Astrocyte (in vitro differentiated cells and primary cell): ENCODE measurements at regions not wholly inside any gene's neighbourhood (a gene's known extent, or its start where the extent isn't known, plus 50 kb on each side); places are given as distances from the start of the nearest gene placed in this dataset.

Experiments used
- DNase-seq: peaks from one replicate; pipeline ENCODE4 v3.0.0-alpha.2; 2010; ENCODE audit warnings: low read depth
- FAIRE-seq: peaks from 2 replicates; lab custom pipeline; 2011; peaks lifted over from hg19 to GRCh38; lab: Jason Lieb, UNC
- H2AFZ ChIP-seq: 2 replicates; pipeline ENCODE4 v1.6.0; 2012; ENCODE audit warnings: low read depth, low read length, inconsistent platforms
- H3K27ac ChIP-seq: 2 replicates; pipeline ENCODE4 v1.5.1; 2011; ENCODE audit warnings: low read depth, low read length, inconsistent platforms
- H3K27me3 ChIP-seq: 2 replicates; pipeline ENCODE4 v1.6.0; 2011; ENCODE audit warnings: low read length, inconsistent platforms; ENCODE audit not compliant: insufficient read depth
- H3K36me3 ChIP-seq: 2 replicates; pipeline ENCODE4 v1.5.1; 2011; ENCODE audit warnings: low read length, inconsistent platforms; ENCODE audit not compliant: insufficient read depth
- H3K4me1 ChIP-seq: 2 replicates; pipeline ENCODE4 v1.5.1; 2011; ENCODE audit warnings: low read length, inconsistent platforms; ENCODE audit not compliant: insufficient read depth
- H3K4me2 ChIP-seq: 2 replicates; pipeline ENCODE4 v1.6.0; 2012; ENCODE audit warnings: low read length, inconsistent platforms
- H3K4me3 ChIP-seq: 2 replicates; pipeline ENCODE4 v1.5.1; 2011; ENCODE audit warnings: low read depth, mild to moderate bottlenecking, low read length, inconsistent platforms; ENCODE audit not compliant: insufficient read depth
- H3K79me2 ChIP-seq: 2 replicates; pipeline ENCODE4 v1.6.0; 2012; ENCODE audit warnings: mild to moderate bottlenecking, low read length, inconsistent platforms; ENCODE audit not compliant: insufficient read depth
- H3K9ac ChIP-seq: 2 replicates; pipeline ENCODE4 v1.6.0; 2012; ENCODE audit warnings: mild to moderate bottlenecking, low read length, inconsistent platforms
- H3K9me3 ChIP-seq: 2 replicates; pipeline ENCODE4 v1.5.1; 2012; ENCODE audit warnings: low read depth, mild to moderate bottlenecking, low read length, inconsistent platforms; ENCODE audit not compliant: insufficient read depth
- H4K20me1 ChIP-seq: 2 replicates; pipeline ENCODE4 v1.6.0; 2012; ENCODE audit warnings: low read length, inconsistent platforms; ENCODE audit not compliant: insufficient read depth
- H3K27ac Mint-ChIP-seq: one replicate; pipeline ENCODE4 v1.8.0; 2021; ENCODE audit warnings: mild to moderate bottlenecking, mixed read lengths; ENCODE audit not compliant: unreplicated experiment
- H3K27me3 Mint-ChIP-seq: one replicate; pipeline ENCODE4 v1.8.0; 2021; ENCODE audit warnings: low read depth, mixed read lengths; ENCODE audit not compliant: unreplicated experiment
- H3K36me3 Mint-ChIP-seq: one replicate; pipeline ENCODE4 v1.8.0; 2021; ENCODE audit warnings: low read depth, mixed read lengths; ENCODE audit not compliant: unreplicated experiment
- H3K4me1 Mint-ChIP-seq: one replicate; pipeline ENCODE4 v1.8.0; 2021; ENCODE audit warnings: low read depth, mixed read lengths; ENCODE audit not compliant: unreplicated experiment
- H3K4me3 Mint-ChIP-seq: one replicate; pipeline ENCODE4 v1.8.0; 2021; ENCODE audit warnings: mild to moderate bottlenecking, moderate library complexity, mixed read lengths; ENCODE audit not compliant: unreplicated experiment
- H3K9me3 Mint-ChIP-seq: one replicate; pipeline ENCODE4 v1.8.0; 2021; ENCODE audit warnings: mild to moderate bottlenecking, mixed read lengths; ENCODE audit not compliant: unreplicated experiment
- CTCF ChIP-seq: IDR thresholded peaks from 2 replicates; pipeline ENCODE4 v1.5.1; 2011; ENCODE audit warnings: low read depth, mild to moderate bottlenecking, inconsistent platforms, low read length, moderate library complexity; ENCODE audit not compliant: insufficient read depth
- EZH2 ChIP-seq: IDR thresholded peaks from 2 replicates; pipeline ENCODE4 v1.6.1; 2012; ENCODE audit warnings: mild to moderate bottlenecking, low read length, inconsistent platforms; ENCODE audit not compliant: insufficient read depth

- Mint-ChIP-seq H3K4me3 (no peak overlapping the region), H3K36me3 (peaks cover 1% of the 10 kb centered on the region)
- TF ChIP-seq CTCF (no peak), EZH2 (no peak)
These were observed 214.9 kb upstream of the DMRT1 start for GRCh38 chr9:626596-626995.

GRCh38 chr9:627336-627970 lies 214.0 kb upstream of the DMRT1 start:
- no peaks in the 10 kb centered on the region for H4K20me1 ChIP-seq
- no peak overlapping the region for H3K4me3 Mint-ChIP-seq
- H3K27ac Mint-ChIP-seq: no peak overlapping the region
- no peaks in the 10 kb centered on the region for H3K9me3 Mint-ChIP-seq
- no peaks in the 10 kb centered on the region for H3K36me3 ChIP-seq
- H3K4me3 ChIP-seq: no peak overlapping the region
- TF ChIP-seq CTCF: no peak
- no peak for TF ChIP-seq EZH2
- peaks cover 8% of the 10 kb centered on the region for H3K4me1 ChIP-seq
- H3K9me3 ChIP-seq: no peaks in the 10 kb centered on the region
- peaks cover 3% of the 10 kb centered on the region for H3K36me3 Mint-ChIP-seq
- H3K79me2 ChIP-seq: no peaks in the 10 kb centered on the region
- H3K27ac ChIP-seq: no peak overlapping the region
- DNase-seq (no peak), FAIRE-seq (no peak)
- no peaks in the 10 kb centered on the region for H3K27me3 ChIP-seq
- no peak overlapping the region for H3K9ac ChIP-seq
- no peak overlapping the region for H2AFZ ChIP-seq
- H3K4me2 ChIP-seq: no peak overlapping the region
- H3K27me3 Mint-ChIP-seq: no peaks in the 10 kb centered on the region
- peaks cover 8% of the 10 kb centered on the region for H3K4me1 Mint-ChIP-seq

More at GRCh38 chr9:626596-626995, 214.9 kb upstream of the DMRT1 start:
- FAIRE-seq (no peak), DNase-seq (no peak)
- Histone ChIP-seq H3K79me2 (no peaks in the 10 kb centered on the region), H3K4me2 (no peak overlapping the region), H3K27ac (no peak overlapping the region), H3K4me1 (peaks cover 6% of the 10 kb centered on the region), H4K20me1 (no peaks in the 10 kb centered on the region), H2AFZ (peak overlapping the region; percentile 9), H3K9ac (no peak overlapping the region), H3K36me3 (no peaks in the 10 kb centered on the region), H3K27me3 (no peaks in the 10 kb centered on the region), H3K4me3 (no peak overlapping the region), H3K9me3 (no peaks in the 10 kb centered on the region)
- H3K27me3 Mint-ChIP-seq: no peaks in the 10 kb centered on the region
- H3K27ac Mint-ChIP-seq: no peak overlapping the region
- peaks cover 7% of the 10 kb centered on the region for H3K4me1 Mint-ChIP-seq
- H3K9me3 Mint-ChIP-seq: no peaks in the 10 kb centered on the region

- Mint-ChIP-seq H3K4me1 (peaks cover 8% of the 10 kb centered on the region), H3K4me3 (no peak overlapping the region)
These were observed 212.4 kb upstream of the DMRT1 start for GRCh38 chr9:629146-629545.

More at GRCh38 chr9:629146-629545, 212.4 kb upstream of the DMRT1 start:
- no peaks in the 10 kb centered on the region for H3K27me3 Mint-ChIP-seq
- Histone ChIP-seq H3K4me1 (peaks cover 8% of the 10 kb centered on the region), H3K27ac (no peak overlapping the region), H3K27me3 (no peaks in the 10 kb centered on the region), H4K20me1 (no peaks in the 10 kb centered on the region), H3K4me2 (no peak overlapping the region), H3K79me2 (no peaks in the 10 kb centered on the region), H3K4me3 (no peak overlapping the region), H3K36me3 (no peaks in the 10 kb centered on the region), H3K9me3 (no peaks in the 10 kb centered on the region), H3K9ac (no peak overlapping the region), H2AFZ (no peak overlapping the region)
- H3K36me3 Mint-ChIP-seq: peaks cover 4% of the 10 kb centered on the region
- peaks cover 2% of the 10 kb centered on the region for H3K9me3 Mint-ChIP-seq
- FAIRE-seq (no peak), DNase-seq (no peak)
- TF ChIP-seq CTCF: no peak
- TF ChIP-seq EZH2: no peak
- no peak overlapping the region for H3K27ac Mint-ChIP-seq
